Liver (tissue), 8 donors: ENCODE measurements at regions not wholly inside any gene's neighbourhood (a gene's known extent, or its start where the extent isn't known, plus 50 kb on each side); places are given as distances from the start of the nearest gene placed in this dataset.

ENCODE experiments used
- DNase-seq: peaks from one replicate; pipeline ENCODE4 v3.0.0-alpha.2; 2017; ENCODE audit warnings: low spot score
- H3K27ac ChIP-seq, 2 donors: one replicate each; pipeline ENCODE4 v1.7.0; 2013; ENCODE audit warnings: inconsistent platforms in 2 of 2, low read length in 2 of 2, control low read depth in 1 of 2, low read depth in 1 of 2, mild to moderate bottlenecking in 1 of 2
- H3K27me3 ChIP-seq, 4 donors: one replicate each; pipeline versions ENCODE4 v1.6.1 to v1.7.0; 2013; ENCODE audit warnings: low read length in 3 of 4, inconsistent platforms in 1 of 4, mild to moderate bottlenecking in 1 of 4, moderate library complexity in 1 of 4; ENCODE audit not compliant: control insufficient read depth in 4 of 4, insufficient read depth in 4 of 4
- H3K36me3 ChIP-seq, 4 donors: one replicate each; pipeline versions ENCODE4 v1.6.1 to v1.7.0; 2013; ENCODE audit warnings: low read length in 3 of 4, mild to moderate bottlenecking in 3 of 4, low read depth in 1 of 4, moderate library complexity in 1 of 4; ENCODE audit not compliant: control insufficient read depth in 4 of 4, insufficient read depth in 3 of 4
- H3K4me1 ChIP-seq, 4 donors: one replicate each; pipeline versions ENCODE4 v1.6.1 to v1.7.0; 2013; ENCODE audit warnings: low read length in 3 of 4, mild to moderate bottlenecking in 3 of 4, moderate library complexity in 1 of 4; ENCODE audit not compliant: control insufficient read depth in 4 of 4, insufficient read depth in 4 of 4
- H3K4me3 ChIP-seq, 3 donors: one replicate each; pipeline versions ENCODE4 v1.6.1 to v1.7.0; 2013; ENCODE audit warnings: low read length in 3 of 3, control low read depth in 1 of 3, low read depth in 1 of 3, mild to moderate bottlenecking in 1 of 3
- H3K9ac ChIP-seq, 2 donors: one replicate each; pipeline ENCODE4 v1.7.0; 2013; ENCODE audit warnings: low read length in 2 of 2, mild to moderate bottlenecking in 2 of 2, moderate library complexity in 2 of 2, control low read depth in 1 of 2, low read depth in 1 of 2
- H3K9me3 ChIP-seq, 4 donors: one replicate each; pipeline versions ENCODE4 v1.6.1 to v1.7.0; 2013; ENCODE audit warnings: low read length in 3 of 4; ENCODE audit not compliant: control insufficient read depth in 4 of 4
- ATF3 ChIP-seq: IDR thresholded peaks from 2 replicates; pipeline ENCODE4 v1.6.1; 2016; ENCODE audit warnings: antibody characterized with exemption
- CTCF ChIP-seq: fragments of 150-350 bp; IDR thresholded peaks from 2 replicates; pipeline ENCODE4 v1.5.1; 2017; ENCODE audit warnings: improper control_type of control experiment, low read depth, low read length; ENCODE audit not compliant: missing input control
- EGR1 ChIP-seq, 2 donors: IDR thresholded peaks; 2 replicates each; pipeline ENCODE4 v1.6.1; 2016 to 2018; ENCODE audit warnings: antibody characterized with exemption in 2 of 2, low read depth in 2 of 2
- FOXA1 ChIP-seq: IDR thresholded peaks from 2 replicates; pipeline ENCODE4 v1.6.1; 2016; ENCODE audit warnings: antibody characterized with exemption
- FOXA2 ChIP-seq: IDR thresholded peaks from 2 replicates; pipeline ENCODE4 v1.6.1; 2016; ENCODE audit warnings: antibody characterized with exemption
- GABPA ChIP-seq, 2 donors: IDR thresholded peaks in 1 of 2; conservative IDR thresholded peaks in 1 of 2; 2 replicates each; pipeline ENCODE4 v1.6.1; 2016; ENCODE audit warnings: antibody characterized with exemption in 2 of 2, mild to moderate bottlenecking in 1 of 2, moderate library complexity in 1 of 2
- HNF4A ChIP-seq, 2 donors: conservative IDR thresholded peaks; 2 replicates each; pipeline ENCODE4 v1.6.1; 2016; ENCODE audit warnings: antibody characterized with exemption in 2 of 2, mild to moderate bottlenecking in 2 of 2
- HNF4G ChIP-seq: IDR thresholded peaks from 2 replicates; pipeline ENCODE4 v1.6.1; 2016; ENCODE audit warnings: antibody characterized with exemption
- JUND ChIP-seq, 2 donors: IDR thresholded peaks; 2 replicates each; pipeline ENCODE4 v1.6.1; 2016; ENCODE audit warnings: antibody characterized with exemption in 2 of 2
- MAX ChIP-seq: IDR thresholded peaks from 2 replicates; pipeline ENCODE4 v1.6.1; 2016; ENCODE audit warnings: antibody characterized with exemption
- NR2F2 ChIP-seq: IDR thresholded peaks from 2 replicates; pipeline ENCODE4 v1.6.1; 2016; ENCODE audit warnings: antibody characterized with exemption
- RAD21 ChIP-seq, 2 donors: IDR thresholded peaks; 2 replicates each; pipeline ENCODE4 v1.6.1; 2016; ENCODE audit warnings: antibody characterized with exemption in 2 of 2, mild to moderate bottlenecking in 2 of 2
- REST ChIP-seq: IDR thresholded peaks from 2 replicates; pipeline ENCODE4 v1.6.1; 2016; ENCODE audit warnings: antibody characterized with exemption, mild to moderate bottlenecking
- RXRA ChIP-seq, 2 donors: IDR thresholded peaks; 2 replicates each; pipeline ENCODE4 v1.6.1; 2017 to 2018; ENCODE audit warnings: antibody characterized with exemption in 2 of 2, mild to moderate bottlenecking in 1 of 2
- SP1 ChIP-seq: IDR thresholded peaks from 2 replicates; pipeline ENCODE4 v1.6.1; 2018; ENCODE audit warnings: antibody characterized with exemption, mild to moderate bottlenecking
- TAF1 ChIP-seq: conservative IDR thresholded peaks from 2 replicates; pipeline ENCODE4 v1.6.1; 2016; ENCODE audit warnings: antibody characterized with exemption, mild to moderate bottlenecking
- YY1 ChIP-seq: IDR thresholded peaks from 2 replicates; pipeline ENCODE4 v1.6.1; 2016; ENCODE audit warnings: antibody characterized with exemption, mild to moderate bottlenecking
- ZBTB33 ChIP-seq: IDR thresholded peaks from 2 replicates; pipeline ENCODE4 v1.6.1; 2016; ENCODE audit warnings: antibody characterized with exemption
- WGBS: extraction: QIAGEN DNeasy Blood & Tissue Kit; methylation state at CpG from one replicate; pipeline ENCODE4 v1.1.7; 2013; 5-methylcytosine and 5-hydroxymethylcytosine counted together
- donor health status: healthy.
- donor health status: healthy.
- donor health status: healthy.
- donor health status: healthy.
- donor health status: healthy.

GRCh38 chr12:131604859-131605258, 106.0 kb upstream of the SFSWAP start:
- WGBS: 78% methylated on average over 6 of the region's 6 CpGs
- H3K27me3 ChIP-seq: peaks cover 0 to 3% (median 0%) of the 10 kb centered on the region in 4 donors
- H3K36me3 ChIP-seq: no peaks in the 10 kb centered on the region
- H3K4me3 ChIP-seq: no peak overlapping the region
- no peaks in the 10 kb centered on the region for H3K4me1 ChIP-seq
- DNase-seq: no peak
- TF ChIP-seq HNF4G (no peak), SP1 (no peak), REST (no peak), FOXA2 (no peak), RXRA (IDR thresholded peaks at IDR 0.05) (no peak), JUND (IDR thresholded peaks at IDR 0.05) (no peak), FOXA1 (no peak), GABPA (IDR thresholded peaks at IDR 0.05 in 1 of 2, conservative IDR thresholded peaks at IDR 0.05 in 1 of 2) (no peak), TAF1 (no peak), ZBTB33 (no peak), ATF3 (no peak), MAX (no peak), CTCF (no peak), YY1 (no peak), HNF4A (conservative IDR thresholded peaks at IDR 0.05) (no peak), EGR1 (IDR thresholded peaks at IDR 0.05; ENCODE audit: low read depth in 2 of 2) (no peak), NR2F2 (no peak), RAD21 (IDR thresholded peaks at IDR 0.05) (no peak)
- no peak overlapping the region for H3K27ac ChIP-seq
- H3K9me3 ChIP-seq: no peaks in the 10 kb centered on the region
- H3K9ac ChIP-seq: no peak overlapping the region
